ENCODE measurements at regions not wholly inside any gene's neighbourhood (a gene's known extent, or its start where the extent isn't known, plus 50 kb on each side); places are given as distances from the start of the nearest gene placed in this dataset.

DNA sequence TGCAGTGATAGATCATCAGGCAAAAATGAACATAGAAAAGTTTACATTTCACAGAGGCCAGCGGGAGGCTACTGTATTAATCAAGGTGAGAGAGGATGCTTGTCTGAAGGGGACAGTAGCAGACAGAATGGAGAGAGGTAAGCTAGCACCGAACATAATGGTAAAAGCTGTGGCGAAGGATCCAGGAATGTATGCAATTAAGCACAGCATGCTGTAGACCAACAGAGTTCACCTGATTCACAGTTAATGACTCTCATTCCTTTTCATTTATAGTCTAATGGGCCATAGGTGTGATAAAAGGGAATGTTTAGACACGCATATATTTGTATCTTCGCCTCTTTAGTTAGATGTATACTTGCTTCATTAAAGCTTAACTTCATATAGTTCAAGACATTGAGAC lies 150.9 kb upstream of the MBL2 start:
- no peak for TF ChIP-seq TAF1 (IDR thresholded peaks at IDR 0.05; ENCODE audit: low read depth)
- TF ChIP-seq, protein P1, sequence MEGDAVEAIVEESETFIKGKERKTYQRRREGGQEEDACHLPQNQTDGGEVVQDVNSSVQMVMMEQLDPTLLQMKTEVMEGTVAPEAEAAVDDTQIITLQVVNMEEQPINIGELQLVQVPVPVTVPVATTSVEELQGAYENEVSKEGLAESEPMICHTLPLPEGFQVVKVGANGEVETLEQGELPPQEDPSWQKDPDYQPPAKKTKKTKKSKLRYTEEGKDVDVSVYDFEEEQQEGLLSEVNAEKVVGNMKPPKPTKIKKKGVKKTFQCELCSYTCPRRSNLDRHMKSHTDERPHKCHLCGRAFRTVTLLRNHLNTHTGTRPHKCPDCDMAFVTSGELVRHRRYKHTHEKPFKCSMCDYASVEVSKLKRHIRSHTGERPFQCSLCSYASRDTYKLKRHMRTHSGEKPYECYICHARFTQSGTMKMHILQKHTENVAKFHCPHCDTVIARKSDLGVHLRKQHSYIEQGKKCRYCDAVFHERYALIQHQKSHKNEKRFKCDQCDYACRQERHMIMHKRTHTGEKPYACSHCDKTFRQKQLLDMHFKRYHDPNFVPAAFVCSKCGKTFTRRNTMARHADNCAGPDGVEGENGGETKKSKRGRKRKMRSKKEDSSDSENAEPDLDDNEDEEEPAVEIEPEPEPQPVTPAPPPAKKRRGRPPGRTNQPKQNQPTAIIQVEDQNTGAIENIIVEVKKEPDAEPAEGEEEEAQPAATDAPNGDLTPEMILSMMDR (IDR thresholded peaks at IDR 0.05; ENCODE audit: poor library complexity, severe bottlenecking), result no peak
- TF ChIP-seq, protein P2, sequence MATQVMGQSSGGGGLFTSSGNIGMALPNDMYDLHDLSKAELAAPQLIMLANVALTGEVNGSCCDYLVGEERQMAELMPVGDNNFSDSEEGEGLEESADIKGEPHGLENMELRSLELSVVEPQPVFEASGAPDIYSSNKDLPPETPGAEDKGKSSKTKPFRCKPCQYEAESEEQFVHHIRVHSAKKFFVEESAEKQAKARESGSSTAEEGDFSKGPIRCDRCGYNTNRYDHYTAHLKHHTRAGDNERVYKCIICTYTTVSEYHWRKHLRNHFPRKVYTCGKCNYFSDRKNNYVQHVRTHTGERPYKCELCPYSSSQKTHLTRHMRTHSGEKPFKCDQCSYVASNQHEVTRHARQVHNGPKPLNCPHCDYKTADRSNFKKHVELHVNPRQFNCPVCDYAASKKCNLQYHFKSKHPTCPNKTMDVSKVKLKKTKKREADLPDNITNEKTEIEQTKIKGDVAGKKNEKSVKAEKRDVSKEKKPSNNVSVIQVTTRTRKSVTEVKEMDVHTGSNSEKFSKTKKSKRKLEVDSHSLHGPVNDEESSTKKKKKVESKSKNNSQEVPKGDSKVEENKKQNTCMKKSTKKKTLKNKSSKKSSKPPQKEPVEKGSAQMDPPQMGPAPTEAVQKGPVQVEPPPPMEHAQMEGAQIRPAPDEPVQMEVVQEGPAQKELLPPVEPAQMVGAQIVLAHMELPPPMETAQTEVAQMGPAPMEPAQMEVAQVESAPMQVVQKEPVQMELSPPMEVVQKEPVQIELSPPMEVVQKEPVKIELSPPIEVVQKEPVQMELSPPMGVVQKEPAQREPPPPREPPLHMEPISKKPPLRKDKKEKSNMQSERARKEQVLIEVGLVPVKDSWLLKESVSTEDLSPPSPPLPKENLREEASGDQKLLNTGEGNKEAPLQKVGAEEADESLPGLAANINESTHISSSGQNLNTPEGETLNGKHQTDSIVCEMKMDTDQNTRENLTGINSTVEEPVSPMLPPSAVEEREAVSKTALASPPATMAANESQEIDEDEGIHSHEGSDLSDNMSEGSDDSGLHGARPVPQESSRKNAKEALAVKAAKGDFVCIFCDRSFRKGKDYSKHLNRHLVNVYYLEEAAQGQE (IDR thresholded peaks at IDR 0.05; ENCODE audit: borderline replicate concordance), result no peak
- no peak for TF ChIP-seq POLR2AphosphoS5 (IDR thresholded peaks at IDR 0.05)
- TF ChIP-seq EZH2 (IDR thresholded peaks at IDR 0.05; ENCODE audit: borderline replicate concordance, insufficient read depth, low read length, poor library complexity, severe bottlenecking), result no peak
- TF ChIP-seq EP300 (conservative IDR thresholded peaks at IDR 0.05; ENCODE audit: poor library complexity, severe bottlenecking), result no peak
- no peak for TF ChIP-seq MXI1 (conservative IDR thresholded peaks at IDR 0.05; ENCODE audit: poor library complexity, severe bottlenecking)
- H3K9me3 ChIP-seq (ENCODE audit: low read length), result no peaks in the 10 kb centered on the region
- H3F3A ChIP-seq (ENCODE audit: insufficient read depth, low read length, poor library complexity, severe bottlenecking), result no peaks in the 10 kb centered on the region
- no peaks in the 10 kb centered on the region for H3K9me2 ChIP-seq (ENCODE audit: insufficient read depth, low read length)
- H3K9ac ChIP-seq (ENCODE audit: low read length), result no peak overlapping the region
- no peak overlapping the region for H3K4me2 ChIP-seq (ENCODE audit: low read length)
- no peak overlapping the region for H3K4me3 ChIP-seq (ENCODE audit: low read length)
- no peaks in the 10 kb centered on the region for H3K36me3 ChIP-seq (ENCODE audit: insufficient read depth, low read length)
- no peaks in the 10 kb centered on the region for H3K79me2 ChIP-seq (replicated peaks; ENCODE audit: insufficient read depth, low read length)
- H3K27ac ChIP-seq (ENCODE audit: low read length), result no peak overlapping the region
- H3K27me3 ChIP-seq (ENCODE audit: insufficient read depth, low read depth, low read length), result no peaks in the 10 kb centered on the region
- H4K20me1 ChIP-seq (ENCODE audit: insufficient read depth), result no peaks in the 10 kb centered on the region
- no peak overlapping the region for H2AFZ ChIP-seq (ENCODE audit: low read depth, low read length)

DNA sequence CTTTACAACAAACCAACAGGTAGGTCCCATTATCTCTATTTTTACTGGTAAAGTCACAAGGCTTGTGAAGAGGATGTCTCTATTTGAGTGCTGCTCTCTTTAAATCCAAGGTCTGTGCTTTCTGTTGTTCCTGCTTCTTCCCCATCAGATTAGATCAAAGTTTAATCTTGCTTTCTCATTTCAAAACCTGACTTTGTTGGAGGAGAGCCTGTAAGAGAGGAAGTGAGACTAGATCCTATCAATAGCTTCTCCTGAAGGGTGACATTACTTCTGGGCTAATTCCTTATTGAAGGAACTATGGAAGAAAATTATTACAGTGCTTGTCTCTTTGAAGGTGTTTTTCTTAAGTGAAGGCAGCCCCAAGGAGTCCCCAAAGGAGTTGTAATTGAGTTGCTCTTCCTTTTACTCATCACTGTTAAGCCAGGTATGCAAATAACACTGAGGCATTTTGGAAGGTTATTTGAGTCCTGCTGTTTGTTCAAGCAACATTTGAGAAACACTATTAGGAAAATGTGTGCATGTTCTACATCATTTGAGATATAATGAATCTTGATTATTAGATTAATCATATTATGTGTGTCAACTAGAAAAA lies 146.2 kb upstream of the MBL2 start:
- no peak overlapping the region for H3K4me3 ChIP-seq (ENCODE audit: low read length)
- no peak overlapping the region for H3K4me2 ChIP-seq (ENCODE audit: low read length)
- no peaks in the 10 kb centered on the region for H3K27me3 ChIP-seq (ENCODE audit: insufficient read depth, low read depth, low read length)
- no peaks in the 10 kb centered on the region for H4K20me1 ChIP-seq (ENCODE audit: insufficient read depth)
- no peaks in the 10 kb centered on the region for H3K9me2 ChIP-seq (ENCODE audit: insufficient read depth, low read length)
- no peaks in the 10 kb centered on the region for H3K9me3 ChIP-seq (ENCODE audit: low read length)
- H3K36me3 ChIP-seq (ENCODE audit: insufficient read depth, low read length), result no peaks in the 10 kb centered on the region
- H2AFZ ChIP-seq (ENCODE audit: low read depth, low read length), result no peak overlapping the region
- no peak overlapping the region for H3K27ac ChIP-seq (ENCODE audit: low read length)
- no peaks in the 10 kb centered on the region for H3K79me2 ChIP-seq (replicated peaks; ENCODE audit: insufficient read depth, low read length)
- H3K9ac ChIP-seq (ENCODE audit: low read length), result no peak overlapping the region
- H3F3A ChIP-seq (ENCODE audit: insufficient read depth, low read length, poor library complexity, severe bottlenecking), result no peaks in the 10 kb centered on the region
- TF ChIP-seq, protein P1 (IDR thresholded peaks at IDR 0.05; ENCODE audit: poor library complexity, severe bottlenecking), result no peak
- no peak for TF ChIP-seq MXI1 (conservative IDR thresholded peaks at IDR 0.05; ENCODE audit: poor library complexity, severe bottlenecking)
- TF ChIP-seq POLR2AphosphoS5 (IDR thresholded peaks at IDR 0.05), result no peak
- TF ChIP-seq TAF1 (IDR thresholded peaks at IDR 0.05; ENCODE audit: low read depth), result no peak
- TF ChIP-seq, protein P2 (IDR thresholded peaks at IDR 0.05; ENCODE audit: borderline replicate concordance), result no peak
- TF ChIP-seq RAD21 (conservative IDR thresholded peaks at IDR 0.05), result no peak
